NCI-H1930 (cell line): ENCODE measurements at regions not wholly inside any gene's neighbourhood (a gene's known extent, or its start where the extent isn't known, plus 50 kb on each side); places are given as distances from the start of the nearest gene placed in this dataset.
"Not testable (repeated sequence)": the region's sequence is repeated elsewhere in the genome, so short reads cannot be mapped to it uniquely, and the experiment has no call there.

Source experiments
- DNase-seq, 2 experiments: peaks; one replicate each; lab custom pipeline; 2025; lab: John Stamatoyannopoulos, UW

DNA sequence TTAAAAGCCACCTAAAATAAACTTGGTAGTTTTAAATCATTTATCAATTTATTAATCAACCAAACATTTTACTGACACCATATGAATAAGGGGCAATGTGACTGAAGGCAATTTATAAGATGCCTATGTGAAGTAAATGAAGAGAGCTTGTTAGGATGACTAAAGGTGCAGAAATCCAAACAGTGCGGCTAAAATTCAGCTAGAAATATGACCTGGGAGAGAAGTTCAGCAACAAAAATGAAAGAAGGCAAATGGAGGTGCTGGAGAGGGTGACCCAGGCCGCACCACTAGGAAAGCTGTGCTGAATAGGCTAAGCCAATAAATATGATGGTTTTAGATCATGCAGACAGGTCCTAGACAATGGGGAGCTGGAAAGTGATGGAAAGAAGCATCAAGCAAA, 403.7 kb downstream of the BTG1 start:
- DNase-seq, result no peak

GRCh38 chr12:91733846-91734245, 411.8 kb downstream of the BTG1 start:
- DNase-seq, result not testable (repeated sequence)

DNA sequence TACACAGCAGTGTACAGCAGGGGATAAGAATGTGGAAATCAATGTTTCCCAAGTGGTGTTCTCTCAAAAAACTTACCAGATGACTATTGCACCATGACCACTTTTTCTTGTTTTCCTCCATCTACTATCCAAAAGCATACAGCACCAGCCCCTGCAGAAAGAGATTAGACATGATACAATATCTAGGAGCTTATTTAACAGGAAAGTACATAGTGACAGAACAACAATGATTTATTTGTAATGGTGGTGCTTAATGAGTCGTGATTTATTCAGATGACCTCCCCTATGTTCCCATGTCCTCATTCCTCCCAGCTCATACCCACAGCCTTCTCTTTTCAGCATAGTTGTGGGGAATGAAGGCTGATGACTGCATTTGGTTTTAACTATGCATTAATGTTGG, 413.6 kb downstream of the BTG1 start:
- no peak for DNase-seq

GRCh38 chr12:91729543-91729942, 416.1 kb downstream of the BTG1 start:
- no peak for DNase-seq

- DNase-seq, result no peak
Observed at GRCh38 chr12:91723191-91723590, 422.5 kb downstream of the BTG1 start.

- DNase-seq, result no peak
Observed at GRCh38 chr12:91722072-91722471, 423.6 kb downstream of the BTG1 start.

- DNase-seq, result no peak
Observed at GRCh38 chr12:91721023-91721422, 424.6 kb downstream of the BTG1 start.

DNA sequence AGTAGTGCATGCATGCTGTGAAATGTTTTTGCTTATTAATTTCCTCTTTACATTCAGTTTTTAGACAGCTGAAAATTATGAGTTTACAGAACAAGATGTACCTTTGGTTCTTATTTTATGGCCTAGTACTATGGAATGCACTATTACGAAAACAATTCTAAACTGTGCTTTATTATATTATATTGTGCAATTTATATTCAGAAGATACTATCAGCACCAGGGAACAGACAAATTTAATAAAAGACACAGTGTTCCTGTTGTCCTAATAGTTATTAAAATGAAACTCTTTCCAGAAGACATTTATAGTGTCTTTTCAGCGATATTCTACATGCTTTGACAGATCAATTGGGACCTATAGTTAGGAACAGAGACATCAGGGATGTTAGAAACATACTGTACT, 427.3 kb downstream of the BTG1 start:
- DNase-seq, result no peak

- DNase-seq, result no peak
Observed at GRCh38 chr12:91717804-91718203, 427.8 kb downstream of the BTG1 start.

DNA sequence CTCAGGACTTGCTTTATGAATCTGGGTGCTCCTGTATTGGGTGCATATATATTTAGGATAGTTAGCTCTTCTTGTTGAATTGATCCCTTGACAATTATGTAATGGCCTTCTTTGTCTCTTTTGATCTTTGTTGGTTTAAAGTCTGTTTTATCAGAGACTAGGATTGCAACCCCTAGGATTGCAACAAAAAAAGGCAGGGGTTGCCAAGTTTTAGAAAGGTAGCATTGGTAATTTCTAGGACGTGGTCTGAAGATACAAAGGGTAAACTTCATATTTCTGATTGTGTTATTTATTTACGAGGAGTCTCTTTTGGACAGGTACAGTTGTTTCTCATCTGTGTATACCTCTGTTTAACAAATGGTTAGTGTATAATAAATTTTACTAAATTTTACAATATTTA, 433.7 kb downstream of the BTG1 start:
- not testable (repeated sequence) for DNase-seq

DNA sequence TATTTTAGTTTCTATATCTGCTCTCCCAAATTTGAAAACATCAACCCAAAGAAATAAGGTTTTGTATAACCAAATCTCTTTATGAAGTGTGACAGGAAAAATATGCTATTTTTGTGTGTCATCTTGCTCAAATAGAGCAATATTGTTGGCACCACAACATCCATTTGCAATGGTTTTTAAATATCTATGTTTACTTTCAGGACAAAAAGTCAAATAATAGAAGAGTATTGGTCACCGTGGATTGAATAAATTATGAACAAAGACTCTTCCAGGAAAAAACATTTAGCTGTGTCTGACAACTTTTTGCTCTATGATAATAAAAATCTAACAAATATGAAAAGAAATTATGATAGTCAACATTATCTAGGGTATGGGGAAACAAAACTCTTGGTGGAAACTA, 439.2 kb downstream of the BTG1 start:
- DNase-seq, result no peak

- no peak for DNase-seq
Observed at GRCh38 chr12:91704446-91704845, 441.2 kb downstream of the BTG1 start.

GRCh38 chr12:91703491-91704283, 442.0 kb downstream of the BTG1 start:
- DNase-seq, result no peak

GRCh38 chr12:91702843-91703425, 442.7 kb downstream of the BTG1 start:
- DNase-seq, result no peak

DNA sequence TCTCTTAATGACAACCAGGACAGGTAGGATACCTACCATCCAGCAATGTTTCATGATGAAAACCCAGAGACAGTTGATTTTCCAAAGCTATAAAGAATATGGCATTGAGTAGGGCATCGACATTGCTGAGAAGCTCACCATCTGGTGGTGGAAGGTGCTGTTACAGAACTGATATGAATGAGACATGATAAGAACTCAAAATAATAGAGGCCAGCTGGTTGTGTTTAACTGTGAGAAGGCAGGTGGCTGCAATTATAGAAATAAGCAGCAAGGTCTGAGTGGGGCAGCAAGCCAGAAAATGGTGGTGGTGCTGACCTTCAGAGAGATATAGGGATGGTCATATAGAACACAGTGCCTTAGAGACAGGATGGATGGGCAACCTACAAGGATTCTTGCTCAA, 449.7 kb downstream of the BTG1 start:
- no peak for DNase-seq

DNA sequence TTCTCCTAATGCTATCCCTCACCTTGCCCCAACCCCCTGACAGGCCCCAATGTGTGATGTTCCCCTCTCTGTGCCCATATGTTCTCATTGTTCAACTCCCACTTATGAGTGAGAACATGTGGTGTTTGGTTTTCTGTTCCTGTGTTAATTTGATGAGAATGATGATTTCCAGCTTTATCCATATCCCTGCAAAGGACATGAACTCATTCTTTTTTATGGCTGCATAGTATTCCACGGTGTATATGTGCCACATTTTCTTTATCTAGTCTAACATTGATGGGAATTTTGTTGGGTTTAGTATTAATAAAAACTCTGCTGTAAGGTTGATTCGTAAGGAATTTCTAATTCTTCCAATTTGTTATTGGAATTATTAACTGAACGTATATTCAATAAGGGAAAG, 450.2 kb downstream of the BTG1 start:
- DNase-seq, result not testable (repeated sequence)

- DNase-seq, result no peak
Observed at GRCh38 chr12:91690531-91690930, 455.1 kb downstream of the BTG1 start.

DNA sequence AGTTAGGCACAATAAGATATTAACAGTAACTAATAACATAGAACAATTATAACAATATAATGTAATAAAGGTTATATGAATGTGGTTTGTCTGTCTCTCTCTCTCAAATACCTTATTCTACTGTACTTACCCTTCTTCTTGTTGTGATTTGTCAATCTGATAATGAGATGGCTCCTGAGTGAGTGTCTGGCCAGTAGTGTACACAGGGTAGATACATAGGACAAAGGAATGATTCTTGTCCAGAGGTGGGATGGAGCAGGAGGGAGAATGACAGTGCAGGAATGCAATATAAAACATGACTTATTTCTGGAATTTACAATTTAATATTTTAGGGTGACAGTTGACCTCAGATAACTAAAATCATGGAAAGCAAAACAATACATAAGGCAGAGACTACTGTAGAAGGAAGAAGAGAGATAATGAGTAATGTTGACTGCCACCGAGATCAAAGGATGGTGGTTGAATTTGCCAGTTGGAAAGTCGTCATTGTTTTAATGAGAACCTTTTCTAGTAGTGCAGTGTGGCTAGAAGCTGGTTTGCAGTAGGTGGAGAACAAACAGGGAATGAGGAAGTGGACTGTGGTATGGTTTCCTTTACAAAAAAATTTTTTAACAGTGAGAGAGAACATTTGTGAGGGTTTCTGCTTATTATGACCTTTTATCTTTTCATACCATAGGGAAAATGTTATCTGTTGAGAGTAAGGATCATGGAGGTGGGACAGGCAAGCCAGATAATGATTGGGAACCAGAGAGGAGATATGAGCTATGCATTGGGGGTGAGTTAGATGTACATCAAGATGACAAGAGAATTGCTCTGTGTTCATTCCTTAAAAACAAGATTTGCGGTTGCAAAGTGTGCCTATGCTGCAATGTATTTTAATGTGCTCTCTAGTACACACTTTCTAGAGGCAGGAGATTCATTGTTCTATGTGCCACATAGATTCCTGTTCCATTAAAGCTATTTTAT, 458.3 kb downstream of the BTG1 start:
- no peak for DNase-seq

DNA sequence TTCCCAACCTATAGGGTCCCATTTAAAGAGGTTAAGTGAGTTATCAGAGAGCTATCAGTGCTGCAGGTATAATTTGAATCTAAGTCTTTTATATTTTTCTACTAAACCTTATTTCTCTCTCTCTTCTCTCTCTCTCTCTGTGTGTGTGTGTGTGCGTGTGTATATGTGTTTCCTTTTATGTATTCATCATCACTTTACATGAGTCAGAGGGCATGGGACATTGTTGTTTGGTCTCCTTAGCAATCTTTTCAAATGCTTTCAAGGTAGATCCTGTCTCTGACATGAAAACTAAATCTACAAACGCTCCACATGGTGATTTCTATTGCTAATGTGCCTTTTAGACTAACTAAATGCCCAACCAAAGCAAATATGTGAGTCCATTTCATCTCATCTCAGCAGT, 459.7 kb downstream of the BTG1 start:
- no peak for DNase-seq

DNA sequence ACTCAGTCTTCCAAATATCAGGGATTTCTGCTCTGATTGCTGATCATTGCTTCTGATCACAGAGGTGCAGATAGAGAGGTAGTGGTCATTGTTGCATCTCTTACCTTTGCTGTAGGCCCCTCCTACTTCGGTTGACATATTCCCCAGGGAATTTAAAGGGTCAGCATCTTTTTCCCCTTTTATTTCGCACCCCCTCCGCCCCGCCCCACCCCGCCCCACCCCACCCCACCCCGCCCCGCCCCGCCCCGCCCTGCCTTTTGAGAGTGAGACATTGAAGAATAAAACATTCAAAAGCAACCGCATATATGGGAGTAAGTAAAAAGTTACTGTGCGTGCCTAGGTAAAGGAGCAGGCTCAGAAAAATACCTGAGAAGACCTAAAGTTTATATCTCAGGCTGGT, 463.9 kb downstream of the BTG1 start:
- no peak for DNase-seq

DNA sequence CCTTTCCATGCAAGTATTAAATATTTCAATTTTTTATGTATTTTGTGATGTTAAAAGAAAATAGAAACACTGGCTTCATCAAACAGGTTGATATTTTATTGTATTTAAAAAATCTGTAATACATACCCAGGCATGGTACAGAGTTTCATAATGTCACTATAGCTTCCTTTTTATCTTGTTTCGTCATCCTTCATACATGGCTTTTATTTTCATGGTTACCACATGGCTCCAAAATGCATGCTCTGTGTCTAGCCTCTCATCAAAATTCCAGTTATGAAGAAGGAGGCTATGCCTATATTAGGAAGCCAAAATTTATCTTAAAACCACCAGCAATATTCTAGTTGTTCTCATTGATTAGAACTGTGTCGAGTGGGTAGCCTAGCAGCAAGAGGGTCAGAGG, 464.8 kb downstream of the BTG1 start:
- no peak for DNase-seq

DNA sequence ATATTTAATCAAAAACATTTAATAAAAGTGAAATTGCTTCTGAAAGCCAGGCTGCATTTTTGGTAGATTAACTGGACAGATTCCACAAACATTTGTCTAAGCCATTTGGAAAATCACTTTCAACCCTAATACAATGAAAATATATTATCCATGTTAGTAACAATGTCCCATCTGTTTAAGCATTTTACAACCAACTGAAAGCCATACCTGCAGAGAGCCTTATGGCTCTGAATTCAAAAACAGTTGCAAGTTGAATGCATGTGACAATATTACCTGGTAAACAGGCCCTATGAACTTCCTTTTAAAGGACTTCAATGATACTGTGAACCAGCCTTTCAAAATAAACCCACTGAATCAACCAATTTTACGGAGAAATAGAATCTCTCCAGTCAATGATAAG, 468.1 kb downstream of the BTG1 start:
- DNase-seq, result no peak

GRCh38 chr12:91675401-91675800, 470.2 kb downstream of the BTG1 start:
- DNase-seq, result no peak
